DMS114 treated with DMSO at 0.1 percent for 48 hours (cell line): ENCODE measurements at regions not wholly inside any gene's neighbourhood (a gene's known extent, or its start where the extent isn't known, plus 50 kb on each side); places are given as distances from the start of the nearest gene placed in this dataset.
"Not testable (repeated sequence)": the region's sequence is repeated elsewhere in the genome, so short reads cannot be mapped to it uniquely, and the experiment has no call there.

Experiments
- DNase-seq: peaks from one replicate; lab custom pipeline; 2025; ENCODE audit not compliant: unreplicated experiment; lab: John Stamatoyannopoulos, UW

DNA sequence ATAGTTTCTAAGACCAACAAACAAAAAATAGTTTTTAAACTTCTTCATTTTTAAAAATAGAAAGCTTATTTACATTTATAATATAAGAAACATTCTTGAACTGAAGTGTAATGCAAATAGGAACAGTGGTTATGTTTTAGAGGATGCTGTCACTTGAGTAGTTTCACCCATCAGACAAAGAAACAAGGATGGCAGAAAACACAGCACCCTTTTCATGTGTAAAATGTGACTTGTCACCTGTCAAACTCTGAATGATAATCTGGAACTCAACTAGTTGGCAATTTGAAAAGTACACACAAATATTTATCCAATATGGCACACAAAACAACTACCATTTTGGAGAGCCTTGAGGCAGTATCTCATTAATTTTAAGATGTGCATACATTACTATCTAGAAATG, 816.0 kb downstream of the TSN start:
- not testable (repeated sequence) for DNase-seq

- no peak for DNase-seq
Observed at GRCh38 chr2:122575076-122575475, 819.6 kb downstream of the TSN start.

DNA sequence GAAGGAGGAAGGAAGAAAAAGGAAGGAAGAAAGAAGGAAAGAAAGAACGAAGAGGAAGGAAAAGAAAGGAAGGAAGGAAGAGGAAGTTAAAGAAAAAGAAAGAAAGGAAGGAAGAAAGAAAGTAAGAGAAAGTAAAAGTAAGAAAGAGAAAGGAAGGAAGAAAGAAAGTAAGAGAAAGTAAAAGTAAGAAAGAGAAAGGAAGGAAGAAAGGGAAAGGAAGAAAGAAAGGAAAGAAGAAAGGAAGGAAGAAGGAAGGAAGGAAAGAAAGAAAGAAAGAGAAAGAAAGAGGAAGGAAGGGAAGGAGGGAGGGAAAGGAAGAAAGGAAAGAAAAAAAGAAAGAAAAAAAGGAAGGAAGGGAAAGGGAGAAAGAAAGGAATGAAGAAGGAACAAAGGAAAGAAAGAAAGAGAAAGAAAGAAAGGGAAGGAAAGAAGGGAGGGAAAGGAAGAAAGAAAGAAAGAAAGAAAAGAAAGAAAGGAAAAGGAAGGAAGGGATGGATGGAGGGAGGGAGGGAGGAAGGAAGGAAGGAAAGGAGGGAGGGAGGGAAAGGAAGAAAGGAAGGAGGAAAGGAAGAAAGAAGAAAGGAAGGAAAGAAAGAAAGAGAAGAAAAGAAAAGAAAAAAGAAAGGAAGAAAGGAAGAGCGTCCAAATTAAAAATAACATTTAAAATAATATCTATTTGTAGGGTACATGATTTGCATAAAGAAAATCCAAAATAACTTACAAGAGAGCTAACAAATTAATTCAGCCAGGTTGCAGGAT, 827.9 kb downstream of the TSN start:
- DNase-seq = no peak

GRCh38 chr2:122590524-122590923, 835.1 kb downstream of the TSN start:
- no peak for DNase-seq

DNA sequence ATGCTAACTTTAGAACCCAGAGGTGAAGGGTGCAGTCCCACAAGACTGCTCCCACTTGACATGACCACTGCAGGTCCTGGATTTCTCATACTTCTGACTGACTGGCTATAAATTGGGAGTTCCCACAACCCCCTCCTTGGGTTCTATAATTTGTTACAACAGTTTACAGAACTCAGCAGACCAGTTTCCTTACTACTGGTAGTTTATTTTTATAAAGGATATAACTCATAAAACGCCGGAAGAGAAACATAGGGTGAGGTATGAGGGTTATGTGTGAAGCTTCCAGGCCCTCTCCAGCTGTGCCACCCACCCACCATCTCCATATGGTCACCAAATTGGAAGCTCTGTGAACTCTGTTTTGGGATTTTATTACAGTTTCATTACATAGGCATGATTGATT, 839.6 kb downstream of the TSN start:
- no peak for DNase-seq

DNA sequence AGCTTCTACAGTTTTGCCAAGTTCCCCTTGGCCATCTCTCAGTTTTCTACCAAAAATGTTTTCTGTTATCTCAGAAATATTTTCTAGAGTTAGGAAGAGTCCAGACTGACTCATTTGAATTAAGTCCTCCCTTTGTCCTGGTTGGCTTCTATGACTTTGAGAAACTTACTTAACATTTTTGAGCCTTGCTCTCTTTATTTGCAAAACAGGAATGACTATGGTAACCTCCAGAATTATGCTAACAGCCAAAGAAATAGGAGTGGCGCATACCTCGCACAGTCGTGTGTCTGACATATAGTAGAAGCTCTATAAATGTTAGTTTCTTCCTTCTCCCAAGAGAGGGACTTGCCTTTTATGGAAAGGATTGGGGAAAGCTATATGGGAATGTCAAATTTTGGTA, 841.1 kb downstream of the TSN start:
- DNase-seq = no peak

DNA sequence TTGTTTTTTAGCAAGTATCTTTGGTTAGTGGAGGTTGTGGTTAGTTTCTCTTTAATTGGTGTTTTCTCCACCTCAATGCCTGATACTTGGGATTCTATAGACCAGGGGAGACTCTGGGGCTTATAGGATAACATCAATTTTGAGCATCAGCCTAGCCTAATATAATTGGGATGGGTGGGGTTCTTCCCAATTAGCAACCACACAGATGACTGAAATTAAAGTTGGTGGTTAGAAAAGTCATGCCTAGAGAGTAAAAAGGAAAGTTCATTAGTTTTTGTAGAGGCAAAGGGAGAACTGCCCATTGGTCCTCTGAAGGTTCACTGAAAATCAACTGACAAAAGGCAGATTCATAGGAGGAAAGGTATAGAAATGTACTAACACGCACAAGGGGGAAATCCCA, 843.3 kb downstream of the TSN start:
- no peak for DNase-seq

GRCh38 chr2:122610948-122611609, 855.6 kb downstream of the TSN start:
- no peak for DNase-seq

DNA sequence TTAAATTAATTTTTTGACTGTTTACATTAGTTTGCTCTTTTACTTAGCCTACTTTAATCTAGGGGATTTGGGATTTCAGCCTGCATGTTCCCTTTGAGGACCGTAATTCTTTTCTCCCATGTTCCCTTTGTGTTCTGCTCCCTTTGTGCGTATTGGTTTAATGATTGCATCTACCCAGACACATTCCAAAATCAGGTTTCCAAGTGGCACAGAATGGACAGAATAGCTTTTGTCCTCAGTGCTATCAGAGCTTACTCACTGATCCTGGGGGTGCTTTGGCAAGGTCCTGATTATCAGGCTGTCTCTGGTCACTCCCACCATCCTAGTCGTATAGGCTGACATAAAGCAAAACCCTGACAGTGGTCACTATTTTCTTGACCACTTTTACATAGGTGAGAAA, 867.5 kb downstream of the TSN start:
- no peak for DNase-seq

DNA sequence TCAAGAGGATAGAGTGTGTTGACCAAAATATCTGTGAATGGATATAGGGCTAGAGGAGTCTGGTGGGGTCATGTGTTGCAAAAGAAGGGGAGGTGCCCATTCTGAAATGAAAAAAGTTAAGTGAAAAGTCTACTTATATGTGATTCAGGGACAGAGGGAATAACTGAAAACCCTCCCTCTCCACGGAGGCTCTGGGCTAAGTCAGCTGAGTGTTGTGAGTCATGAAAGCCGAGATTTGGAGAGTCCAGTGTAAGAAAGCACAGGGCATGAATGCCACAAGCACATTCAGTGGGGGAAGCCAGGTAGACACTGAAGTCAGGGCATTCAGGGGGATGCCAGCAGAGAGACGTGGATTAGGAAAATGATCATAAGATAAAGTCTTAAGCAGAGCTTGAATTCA, 871.9 kb downstream of the TSN start:
- no peak for DNase-seq

GRCh38 chr2:122634256-122634655, 878.8 kb downstream of the TSN start:
- no peak for DNase-seq

GRCh38 chr2:122634920-122635319, 879.5 kb downstream of the TSN start:
- no peak for DNase-seq

DNA sequence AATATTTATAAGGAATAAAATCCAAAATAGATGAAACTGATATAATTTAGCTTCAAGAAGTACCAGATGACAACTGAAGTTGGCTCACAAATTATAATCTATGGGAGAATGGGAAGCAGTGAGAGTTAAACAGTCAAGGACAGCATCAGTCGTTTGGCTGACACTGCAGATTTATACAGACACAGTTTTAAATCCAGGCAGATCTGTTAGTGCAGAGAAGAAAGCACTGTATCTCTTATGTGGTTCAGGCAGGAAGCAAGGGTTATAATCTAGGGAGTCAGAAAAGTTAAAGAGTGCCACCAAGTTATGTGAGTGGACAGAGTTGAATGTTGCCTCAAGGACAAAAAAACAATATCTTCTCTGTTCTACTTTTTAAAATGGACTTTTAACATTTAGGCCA, 880.2 kb downstream of the TSN start:
- no peak for DNase-seq

DNA sequence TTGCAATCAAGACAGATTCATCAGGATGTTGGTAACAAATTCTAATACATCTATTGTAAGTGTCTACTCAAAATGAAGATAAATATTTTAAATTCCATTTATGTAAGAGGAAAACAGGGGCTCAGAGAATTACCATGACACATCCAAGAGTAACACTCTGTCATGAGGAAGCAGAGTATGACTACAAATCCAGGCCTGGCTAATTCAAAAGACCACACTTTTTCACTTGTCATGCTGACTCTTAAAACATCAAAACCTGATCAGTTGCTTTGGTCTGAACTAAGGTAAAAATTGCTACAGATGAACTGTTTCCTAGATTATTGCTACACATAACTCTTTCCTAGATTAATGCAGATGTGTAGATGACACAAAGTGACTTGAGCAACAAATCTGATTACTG, 880.6 kb downstream of the TSN start:
- DNase-seq = no peak

DNA sequence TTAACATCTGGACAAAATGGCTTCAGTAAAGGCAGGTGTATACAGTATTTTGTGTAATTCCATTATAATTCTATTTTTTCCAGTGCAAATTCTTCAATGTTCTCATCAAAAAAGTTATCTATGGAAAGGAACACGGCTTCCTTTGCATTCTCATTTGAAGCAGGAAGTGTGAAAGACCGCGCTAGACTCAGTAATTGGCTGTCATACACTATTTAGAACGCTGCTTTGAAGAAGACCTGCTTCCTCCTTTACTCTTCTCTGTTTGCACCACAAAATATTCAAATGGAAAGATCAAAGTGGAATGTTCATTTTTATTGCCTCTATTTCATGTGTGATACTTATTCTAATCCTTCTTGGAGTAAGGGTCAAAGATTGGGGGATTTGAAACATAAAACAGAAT, 883.7 kb downstream of the TSN start:
- no peak for DNase-seq

GRCh38 chr2:122639711-122640110, 884.3 kb downstream of the TSN start:
- DNase-seq = no peak

- DNase-seq = no peak
Observed at GRCh38 chr2:122643725-122644329, 888.4 kb downstream of the TSN start.

DNA sequence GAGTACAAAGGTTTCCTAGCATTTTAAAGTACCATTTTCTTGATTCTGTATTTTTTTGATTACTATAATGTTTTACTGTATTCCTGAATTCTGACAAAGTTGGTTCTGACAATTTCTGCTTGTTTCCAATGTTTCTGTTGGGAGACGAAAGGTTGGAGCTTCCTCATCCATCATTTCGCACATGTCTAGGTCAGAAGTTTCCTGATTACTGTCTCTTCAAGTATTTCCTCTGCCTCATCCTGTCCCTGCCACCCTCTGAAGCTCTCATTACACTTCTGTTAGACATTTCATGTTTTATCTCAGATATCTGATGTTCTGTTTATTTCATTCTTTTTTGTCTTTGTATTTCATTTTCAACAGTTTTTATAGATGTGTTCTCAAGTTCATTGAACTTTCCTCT, 895.8 kb downstream of the TSN start:
- DNase-seq = no peak

- DNase-seq = no peak
Observed at GRCh38 chr2:122651780-122652179, 896.3 kb downstream of the TSN start.

DNA sequence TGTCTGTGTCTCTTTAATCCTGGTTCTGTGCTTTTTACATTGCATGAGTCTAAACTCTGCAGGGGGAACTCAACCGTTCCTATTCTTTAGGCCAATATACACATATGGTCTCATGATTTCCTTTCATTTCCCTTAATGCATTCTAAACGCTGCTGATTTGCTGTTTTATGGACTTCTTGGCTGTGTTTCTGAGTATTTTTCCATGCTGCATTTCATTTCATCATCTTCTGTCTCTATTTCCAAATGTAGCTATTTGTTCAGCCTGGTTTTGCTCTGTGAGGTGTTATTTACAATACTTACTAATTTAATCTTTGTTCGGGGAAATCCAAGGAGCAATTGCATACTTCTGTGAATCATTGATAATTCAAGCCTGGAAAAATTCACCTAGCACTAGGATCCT, 897.2 kb downstream of the TSN start:
- no peak for DNase-seq

- no peak for DNase-seq
Observed at GRCh38 chr2:122656403-122656802, 901.0 kb downstream of the TSN start.
